IMR-90 (cell line): ENCODE measurements at regions not wholly inside any gene's neighbourhood (a gene's known extent, or its start where the extent isn't known, plus 50 kb on each side); places are given as distances from the start of the nearest gene placed in this dataset.

Experiments
- ATAC-seq: fragments of 200-7000 bp; cut with Tn5 transposase; 2 replicates; pipeline ENCODE4 v1.9.1; 2020; ENCODE audit warnings: low read depth, mild to moderate bottlenecking, moderate library complexity
- BruUV-seq: library from RNA; stranded (reverse); fragments of 400-500 nt; replicated peaks from 2 replicates; lab custom pipeline; 2021; lab: Mats Ljungman, UMichigan
- CTCF ChIA-PET: fragments of 300-600 bp; formaldehyde crosslinking; extraction: SDS; loops from one replicate; lab custom pipeline; 2021; ENCODE audit warnings: antibody characterized with exemption; lab: Yijun Ruan, JAX
- POLR2A ChIA-PET: fragments of 300-600 bp; sonication (Branson Sonifier 250); formaldehyde crosslinking; loops from one replicate; lab custom pipeline; 2022; ENCODE audit warnings: antibody characterized with exemption; ENCODE audit not compliant: unreplicated experiment; lab: Charles Lee
- DNase-seq: peaks from one replicate; pipeline ENCODE4 v3.0.0; 2013
- H2AFZ ChIP-seq: replicated peaks from 2 replicates; pipeline ENCODE3; 2013; ENCODE audit warnings: low read length, mild to moderate bottlenecking; ENCODE audit not compliant: poor library complexity
- H2AK5ac ChIP-seq: 2 replicates; pipeline ENCODE4 v1.6.1; 2013; ENCODE audit warnings: low read depth, low read length, inconsistent platforms
- H2AK9ac ChIP-seq: replicated peaks from 2 replicates; pipeline ENCODE3; 2013; ENCODE audit warnings: mild to moderate bottlenecking, low read depth, low read length, moderate library complexity; ENCODE audit not compliant: poor library complexity
- H2BK120ac ChIP-seq: 2 replicates; pipeline ENCODE4 v1.6.1; 2013; ENCODE audit warnings: low read depth, low read length, inconsistent platforms
- H2BK15ac ChIP-seq: 3 replicates; pipeline ENCODE4 v1.6.1; 2013; ENCODE audit warnings: low read depth, low read length, inconsistent platforms
- H2BK20ac ChIP-seq: 2 replicates; pipeline ENCODE4 v1.6.1; 2013; ENCODE audit warnings: low read depth, mild to moderate bottlenecking, inconsistent platforms, low read length, moderate library complexity
- H2BK5ac ChIP-seq: 2 replicates; pipeline ENCODE4 v1.6.1; 2013; ENCODE audit warnings: mild to moderate bottlenecking, low read depth, low read length, inconsistent platforms; ENCODE audit not compliant: poor library complexity, severe bottlenecking
- H3K14ac ChIP-seq: replicated peaks from 2 replicates; pipeline ENCODE4 v1.6.1; 2013; ENCODE audit warnings: low read depth, low read length, inconsistent platforms
- H3K18ac ChIP-seq: 2 replicates; pipeline ENCODE4 v1.6.1; 2013; ENCODE audit warnings: low read depth, low read length, control low read depth
- H3K23ac ChIP-seq: 2 replicates; pipeline ENCODE4 v1.6.1; 2013; ENCODE audit warnings: low read depth, low read length, inconsistent platforms
- H3K27ac ChIP-seq: 2 replicates; pipeline ENCODE4 v1.5.1; 2013; ENCODE audit warnings: mild to moderate bottlenecking, control low read depth, low read length; ENCODE audit not compliant: insufficient read depth
- H3K27me3 ChIP-seq: 2 replicates; pipeline ENCODE4 v1.6.1; 2013; ENCODE audit warnings: low read length; ENCODE audit not compliant: control insufficient read depth, insufficient read depth
- H3K36me3 ChIP-seq: 2 replicates; pipeline ENCODE4 v1.6.1; 2013; ENCODE audit warnings: low read length, mixed read lengths; ENCODE audit not compliant: control insufficient read depth, insufficient read depth
- H3K4ac ChIP-seq: 2 replicates; pipeline ENCODE4 v1.6.1; 2013; ENCODE audit warnings: low read depth, low read length, inconsistent platforms
- H3K4me1 ChIP-seq: 2 replicates; pipeline ENCODE4 v1.6.1; 2013; ENCODE audit warnings: low read length, mixed read lengths; ENCODE audit not compliant: control insufficient read depth, insufficient read depth
- H3K4me2 ChIP-seq: 2 replicates; pipeline ENCODE4 v1.6.1; 2013; ENCODE audit warnings: low read depth, mild to moderate bottlenecking, control low read depth, low read length, moderate library complexity
- H3K4me3 ChIP-seq: 2 replicates; pipeline ENCODE4 v1.5.1; 2013; ENCODE audit warnings: low read depth, mild to moderate bottlenecking, control low read depth, low read length, moderate library complexity; ENCODE audit not compliant: insufficient read depth
- H3K56ac ChIP-seq: 2 replicates; pipeline ENCODE4 v1.6.1; 2013; ENCODE audit warnings: low read length, inconsistent platforms; ENCODE audit not compliant: insufficient read depth; ENCODE audit errors: extremely low read depth
- H3K79me1 ChIP-seq, 2 experiments: 2 replicates each; pipeline ENCODE4 v1.6.1; 2013; ENCODE audit warnings: low read length in 2 of 2, inconsistent platforms in 1 of 2, low read depth in 1 of 2
- H3K9ac ChIP-seq: 2 replicates; pipeline ENCODE4 v1.6.1; 2013; ENCODE audit warnings: low read depth, low read length, control low read depth
- H3K9me1 ChIP-seq: 2 replicates; pipeline ENCODE4 v1.6.1; 2013; ENCODE audit warnings: low read length, inconsistent platforms; ENCODE audit not compliant: insufficient read depth
- H3K9me3 ChIP-seq: 2 replicates; pipeline ENCODE4 v1.6.1; 2013; ENCODE audit warnings: low read length; ENCODE audit not compliant: control insufficient read depth, insufficient read depth
- H4K20me1 ChIP-seq: 2 replicates; pipeline ENCODE4 v1.6.1; 2013; ENCODE audit warnings: low read length, inconsistent platforms; ENCODE audit not compliant: insufficient read depth
- H4K5ac ChIP-seq: 2 replicates; pipeline ENCODE4 v1.6.1; 2013; ENCODE audit warnings: mild to moderate bottlenecking, low read depth, low read length, control low read depth
- H4K8ac ChIP-seq, 2 experiments: 2 replicates each; pipeline ENCODE4 v1.6.1; 2013; ENCODE audit warnings: low read depth in 2 of 2, low read length in 2 of 2, control low read depth in 1 of 2, inconsistent platforms in 1 of 2
- H4K91ac ChIP-seq: 2 replicates; pipeline ENCODE4 v1.6.1; 2013; ENCODE audit warnings: low read depth, low read length, inconsistent platforms; ENCODE audit not compliant: insufficient read depth
- BHLHE40 ChIP-seq: fragments of 150-350 bp; IDR thresholded peaks from 2 replicates; pipeline ENCODE4 v1.6.1; 2016; ENCODE audit warnings: mild to moderate bottlenecking, low read depth, low read length
- CEBPB ChIP-seq: IDR thresholded peaks from 2 replicates; pipeline ENCODE4 v1.6.1; 2012; ENCODE audit warnings: low read depth, low read length, improper control_type of control experiment
- CHD1 ChIP-seq: IDR thresholded peaks from 2 replicates; pipeline ENCODE4 v1.6.1; 2012; ENCODE audit warnings: low read depth, low read length, improper control_type of control experiment
- CTCF ChIP-seq: conservative IDR thresholded peaks from 2 replicates; pipeline ENCODE4 v1.5.1; 2012; ENCODE audit warnings: mild to moderate bottlenecking, low read depth, low read length, improper control_type of control experiment
- ELK1 ChIP-seq: fragments of 150-350 bp; IDR thresholded peaks from 2 replicates; pipeline ENCODE4 v1.6.1; 2016; ENCODE audit warnings: low read depth, mild to moderate bottlenecking, low read length, moderate library complexity, borderline replicate concordance
- FOS ChIP-seq: fragments of 150-350 bp; IDR thresholded peaks from 2 replicates; pipeline ENCODE4 v1.6.1; 2016; ENCODE audit warnings: low read depth, low read length
- MAFK ChIP-seq: IDR thresholded peaks from 2 replicates; pipeline ENCODE4 v1.6.1; 2012; ENCODE audit warnings: low read depth, low read length, improper control_type of control experiment
- MAZ ChIP-seq: IDR thresholded peaks from 2 replicates; pipeline ENCODE4 v1.6.1; 2012; ENCODE audit warnings: low read depth, mild to moderate bottlenecking, low read length, improper control_type of control experiment, moderate library complexity, borderline replicate concordance
- MXI1 ChIP-seq: IDR thresholded peaks from 2 replicates; pipeline ENCODE4 v1.6.1; 2012; ENCODE audit warnings: low read depth, mild to moderate bottlenecking, low read length, moderate library complexity, borderline replicate concordance
- NFE2L2 ChIP-seq: fragments of 150-350 bp; IDR thresholded peaks from 2 replicates; pipeline ENCODE4 v1.6.1; 2016; ENCODE audit warnings: low read depth, mild to moderate bottlenecking, low read length
- POLR2A ChIP-seq: IDR thresholded peaks from 2 replicates; pipeline ENCODE4 v1.6.1; 2012; ENCODE audit warnings: mild to moderate bottlenecking, low read depth, low read length
- RFX5 ChIP-seq: IDR thresholded peaks from 2 replicates; pipeline ENCODE4 v1.8.0; 2012; ENCODE audit warnings: low read depth, mild to moderate bottlenecking, low read length, moderate library complexity
- SMC3 ChIP-seq: fragments of 150-350 bp; IDR thresholded peaks from 2 replicates; pipeline ENCODE4 v1.6.1; 2016; ENCODE audit warnings: low read depth, mild to moderate bottlenecking, antibody characterized with exemption, low read length, moderate library complexity
- USF2 ChIP-seq: fragments of 150-350 bp; IDR thresholded peaks from 2 replicates; pipeline ENCODE4 v1.6.1; 2017; ENCODE audit warnings: mild to moderate bottlenecking, antibody characterized with exemption, low read length, low read depth
- WGBS, 2 experiments: methylation state at CpG; one replicate each; pipeline versions ENCODE4 v1.1.5 to v1.1.7; 2013; ENCODE audit warnings: missing lambda C conversion rate in 2 of 2; ENCODE audit not compliant: insufficient read length in 1 of 2; ENCODE audit errors: extremely low coverage in 2 of 2; 5-methylcytosine and 5-hydroxymethylcytosine counted together
- dilution Hi-C: fragments of 300-500 bp; cut with HindIII; formaldehyde crosslinking; loops from one replicate; pipeline ENCODE4 v1.14.3; 2018; ENCODE audit warnings: low sequenced_read_pairs; ENCODE audit not compliant: unreplicated experiment
- in situ Hi-C: fragments of 300-500 bp; cut with MboI; formaldehyde crosslinking; loops from 3 replicates; pipeline ENCODE4 v1.14.3; 2019; ENCODE audit warnings: low sequenced_read_pairs, inconsistent platforms, mixed read lengths
- intact Hi-C: fragments of 100-400 bp; cut with micrococcal nuclease; formaldehyde crosslinking; loops from 2 replicates; pipeline ENCODE4 v1.10.0; 2022

GRCh38 chr5:8613078-8613685, 744.2 kb downstream of the MTRR start:
- no peak overlapping the region for H2AFZ ChIP-seq
- H3K27ac ChIP-seq, result no peak overlapping the region
- BruUV-seq, result no TSS peak
- in situ Hi-C loops (no loop called here), intact Hi-C loops (no loop called here), dilution Hi-C loops (no loop called here)
- no peak overlapping the region for H4K91ac ChIP-seq
- no peak overlapping the region for H4K8ac ChIP-seq
- no peaks in the 10 kb centered on the region for H3K9me3 ChIP-seq
- no peaks in the 10 kb centered on the region for H3K36me3 ChIP-seq
- H3K4ac ChIP-seq, result no peak overlapping the region
- ATAC-seq, result no peak
- WGBS, 2 experiments, result 47% methylated on average over 2 of the region's 4 CpGs; no CpG with 5 or more reads in 1 of the 2 experiments
- POLR2A ChIA-PET, result no interaction called here
- no peak overlapping the region for H2BK5ac ChIP-seq
- no peak overlapping the region for H3K56ac ChIP-seq
- H4K20me1 ChIP-seq, result no peaks in the 10 kb centered on the region
- H4K5ac ChIP-seq, result no peak overlapping the region
- no peak overlapping the region for H2BK20ac ChIP-seq
- H3K14ac ChIP-seq, result no peak overlapping the region
- H2BK15ac ChIP-seq, result no peak overlapping the region
- CTCF ChIA-PET, result no interaction called here
- H3K9ac ChIP-seq, result no peak overlapping the region
- no peaks in the 10 kb centered on the region; the same call in 1 of the 2 replicates for H3K27me3 ChIP-seq
- H3K18ac ChIP-seq, result no peak overlapping the region
- DNase-seq, result no peak
- H3K9me1 ChIP-seq, result peaks cover 5% of the 10 kb centered on the region; the same call in 1 of the 2 replicates
- no peak overlapping the region for H2AK9ac ChIP-seq
- H2BK120ac ChIP-seq, result no peak overlapping the region
- TF ChIP-seq FOS (no peak), CEBPB (no peak), CHD1 (no peak), BHLHE40 (no peak), USF2 (no peak), MAFK (no peak), NFE2L2 (no peak), MXI1 (no peak), SMC3 (no peak), RFX5 (no peak), ELK1 (no peak), MAZ (no peak), CTCF (no peak), POLR2A (no peak)
- H3K4me3 ChIP-seq, result no peak overlapping the region
- H2AK5ac ChIP-seq, result no peak overlapping the region
- H3K4me2 ChIP-seq, result no peak overlapping the region
- H3K79me1 ChIP-seq, result no peaks in the 10 kb centered on the region
- no peaks in the 10 kb centered on the region for H3K4me1 ChIP-seq
- no peak overlapping the region for H3K23ac ChIP-seq
